Gastroesophageal sphincter (tissue), 4 donors: ENCODE measurements at regions not wholly inside any gene's neighbourhood (a gene's known extent, or its start where the extent isn't known, plus 50 kb on each side); places are given as distances from the start of the nearest gene placed in this dataset.

Source experiments
- small RNA-seq, 4 donors: library from RNA; depleted of rRNA; stranded (forward); fragments of <200 nt; gene quantifications; one replicate each; pipeline ENCODE3, GENCODE V24; 2016

Small RNAs in the stretch of these regions (small RNA-seq; reads per million reads assigned to genes)
- 0 reads per million in 4 donors for gene RNU6-929P
